NCI-H2227 treated with DMSO at 0.1 percent for 48 hours (cell line): ENCODE measurements at regions not wholly inside any gene's neighbourhood (a gene's known extent, or its start where the extent isn't known, plus 50 kb on each side); places are given as distances from the start of the nearest gene placed in this dataset.

Experiments
- DNase-seq: peaks from one replicate; lab custom pipeline; 2025; lab: John Stamatoyannopoulos, UW

DNA sequence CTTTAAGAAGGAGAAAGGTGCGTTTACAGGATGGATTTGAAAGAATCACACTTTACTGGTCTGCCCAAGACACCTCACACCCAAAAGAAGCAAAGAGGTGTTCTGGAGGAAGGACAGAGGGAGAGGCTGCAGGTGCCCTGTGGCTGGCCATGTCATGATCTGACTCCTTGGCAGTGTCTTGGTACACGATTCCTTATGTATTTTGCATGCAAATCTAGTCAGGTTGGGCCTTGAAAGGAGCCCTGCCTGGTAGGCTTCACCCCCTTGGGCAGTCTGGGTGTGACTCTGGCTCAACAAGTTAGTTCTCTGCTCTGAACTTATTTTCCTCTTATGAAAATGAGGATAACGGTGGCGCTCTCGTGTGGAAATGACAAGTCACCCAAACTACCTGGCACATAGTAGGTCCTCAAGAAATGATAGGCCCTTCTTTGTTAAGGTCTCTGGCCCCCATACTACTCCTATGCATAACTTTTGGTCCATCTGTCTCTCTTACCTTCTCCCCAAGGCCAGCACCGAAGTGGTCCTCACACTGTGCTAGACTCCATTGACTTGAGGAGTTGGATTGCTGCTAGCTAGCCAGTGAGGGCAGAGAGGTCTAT is 212.5 kb downstream of the SEMA6A start:
- DNase-seq: no peak

DNA sequence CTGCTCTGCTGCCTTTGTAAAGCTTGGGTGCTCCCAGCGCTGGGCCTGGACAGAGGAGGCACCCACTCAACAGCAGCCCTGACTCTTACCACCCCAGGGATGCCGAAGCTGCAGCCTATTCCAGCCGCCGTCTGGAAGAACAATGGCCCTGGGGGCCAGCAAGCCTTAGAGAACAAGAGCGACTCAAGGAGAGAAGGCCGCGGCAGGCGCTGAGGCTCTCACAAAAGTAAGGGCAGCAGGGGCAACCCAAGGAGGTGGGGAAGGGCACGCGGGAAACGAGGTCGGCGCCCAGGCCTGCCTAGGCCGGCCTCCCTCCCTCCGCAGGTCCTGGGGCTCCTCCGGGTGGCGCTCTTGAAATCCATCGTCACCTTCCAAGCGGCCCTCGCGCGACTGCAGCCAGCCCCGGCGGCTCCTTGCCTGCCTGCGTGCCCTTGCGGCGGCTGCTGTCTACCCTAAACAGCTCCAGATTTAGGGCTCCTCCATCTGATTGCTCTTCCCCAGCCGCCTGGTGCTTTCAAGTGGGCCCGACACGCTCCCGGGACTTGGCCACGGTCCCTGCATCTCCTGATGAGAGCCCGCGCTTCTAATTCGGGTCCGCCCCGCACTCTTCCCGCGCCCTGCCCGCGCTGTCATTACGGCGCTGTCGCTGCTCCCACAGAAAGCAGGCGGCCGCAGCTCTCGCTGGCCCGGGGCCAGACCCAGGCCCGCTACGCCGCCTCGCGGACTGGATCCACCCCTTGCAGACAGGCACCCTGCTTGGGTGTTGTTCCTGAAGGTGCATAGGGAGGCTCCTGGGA is 213.3 kb downstream of the SEMA6A start:
- DNase-seq: peak; percentile 62

DNA sequence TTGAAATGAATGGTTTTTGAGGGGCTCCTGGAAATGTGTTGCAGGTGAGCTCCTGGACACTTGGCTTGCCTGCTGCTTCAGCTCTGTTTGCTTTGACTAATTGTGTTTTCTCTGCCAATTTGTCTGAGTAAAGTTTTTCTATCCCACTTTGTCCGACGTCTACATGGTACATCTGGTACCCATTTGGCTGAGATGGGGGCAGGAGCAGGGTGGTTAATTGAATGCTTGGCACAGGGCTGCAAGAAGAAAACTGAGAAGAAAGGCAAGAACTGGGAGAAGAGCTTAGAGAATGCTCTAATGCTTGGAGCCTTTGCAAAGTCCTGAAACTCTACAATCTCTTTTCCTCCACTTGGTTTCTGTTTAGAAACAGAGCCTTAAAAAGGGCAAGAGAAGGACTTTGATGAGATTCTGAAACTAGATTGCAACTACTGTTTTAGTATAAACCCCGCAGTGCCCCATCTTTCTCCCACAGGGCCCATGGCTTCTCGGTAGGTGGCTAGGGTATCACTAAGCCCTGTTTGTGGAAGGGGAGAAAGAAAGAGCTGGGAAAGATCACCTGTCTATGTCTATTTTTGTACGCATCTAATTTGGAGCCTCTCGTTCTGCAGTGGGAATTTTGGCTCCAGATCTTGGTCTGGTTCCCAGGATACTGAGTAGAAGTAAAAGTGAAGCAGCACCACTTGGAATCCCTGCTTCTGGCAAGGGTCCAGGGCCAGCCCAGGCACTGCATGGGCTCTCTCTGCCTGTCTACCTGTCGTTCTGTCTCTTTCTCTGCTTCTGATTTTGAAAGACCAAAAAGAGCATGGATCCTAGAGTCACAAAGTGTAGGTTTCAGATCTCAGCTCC is 214.4 kb downstream of the SEMA6A start:
- DNase-seq: no peak

DNA sequence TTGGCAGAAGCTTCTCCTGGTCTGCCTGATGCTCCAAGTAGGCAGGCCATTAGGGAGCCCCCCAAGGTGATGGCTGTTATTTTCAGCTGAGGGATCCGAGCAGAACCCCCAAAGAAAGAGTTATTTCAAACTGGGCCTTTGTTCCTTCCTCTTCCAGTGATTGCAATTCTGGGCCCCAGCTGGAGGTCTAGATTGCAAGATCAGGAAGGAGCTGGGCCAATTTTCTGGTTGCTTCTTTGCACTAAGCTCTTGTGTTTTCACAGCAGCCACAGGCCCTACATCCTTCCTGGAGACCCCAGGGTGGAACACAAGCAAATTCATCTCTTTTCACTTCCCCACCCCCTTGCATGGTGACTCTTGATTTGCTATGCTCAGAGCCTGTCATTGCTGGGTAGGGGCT is 215.0 kb downstream of the SEMA6A start:
- DNase-seq: no peak

DNA sequence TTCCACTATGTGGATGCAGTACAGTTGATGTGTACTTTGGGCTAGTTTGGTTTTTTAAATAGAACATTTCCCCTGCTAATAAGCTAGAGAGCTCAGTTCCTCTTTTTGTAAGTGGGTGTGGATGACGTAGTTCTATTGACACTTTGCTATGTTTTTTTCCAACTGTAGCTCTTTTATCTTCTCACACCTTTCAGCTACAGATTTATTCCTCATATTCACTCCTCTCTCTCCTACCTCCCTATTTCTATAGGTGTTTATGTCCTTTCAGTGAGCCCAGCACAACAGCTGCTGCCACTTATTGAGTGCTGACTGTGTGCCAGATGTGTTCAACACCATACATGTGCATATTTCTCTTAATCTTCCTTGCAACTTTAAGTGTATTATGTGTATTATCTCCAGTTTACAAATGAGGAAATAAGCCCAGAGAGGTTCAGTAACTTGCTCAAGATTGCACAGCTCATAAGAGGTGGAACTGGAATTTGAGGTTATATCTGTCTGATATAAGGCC is 215.7 kb downstream of the SEMA6A start:
- DNase-seq: no peak

DNA sequence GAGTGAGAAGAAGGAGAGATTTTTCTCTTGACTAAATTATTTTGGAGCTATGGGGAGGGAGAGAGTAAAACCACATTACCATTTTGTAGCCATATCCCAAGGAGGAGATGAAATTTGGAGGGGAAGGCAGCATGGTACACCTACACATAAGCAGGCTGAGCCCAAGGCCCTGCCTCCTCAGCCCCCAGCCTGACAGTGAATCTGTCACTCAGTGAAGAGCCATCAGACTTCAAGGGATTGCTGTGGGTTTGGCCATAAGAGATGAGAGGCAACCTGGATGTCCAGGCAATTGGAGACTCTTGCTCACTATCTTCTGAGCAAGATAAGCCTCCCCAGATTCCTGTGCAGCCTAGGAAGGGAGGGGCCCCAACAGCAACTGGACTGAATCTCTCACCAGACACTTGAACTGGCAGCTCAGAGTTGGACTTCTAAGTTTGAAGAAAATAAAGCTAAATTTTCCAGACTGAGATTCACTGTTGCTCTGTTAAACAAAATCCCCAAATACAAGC is 216.6 kb downstream of the SEMA6A start:
- DNase-seq: no peak

DNA sequence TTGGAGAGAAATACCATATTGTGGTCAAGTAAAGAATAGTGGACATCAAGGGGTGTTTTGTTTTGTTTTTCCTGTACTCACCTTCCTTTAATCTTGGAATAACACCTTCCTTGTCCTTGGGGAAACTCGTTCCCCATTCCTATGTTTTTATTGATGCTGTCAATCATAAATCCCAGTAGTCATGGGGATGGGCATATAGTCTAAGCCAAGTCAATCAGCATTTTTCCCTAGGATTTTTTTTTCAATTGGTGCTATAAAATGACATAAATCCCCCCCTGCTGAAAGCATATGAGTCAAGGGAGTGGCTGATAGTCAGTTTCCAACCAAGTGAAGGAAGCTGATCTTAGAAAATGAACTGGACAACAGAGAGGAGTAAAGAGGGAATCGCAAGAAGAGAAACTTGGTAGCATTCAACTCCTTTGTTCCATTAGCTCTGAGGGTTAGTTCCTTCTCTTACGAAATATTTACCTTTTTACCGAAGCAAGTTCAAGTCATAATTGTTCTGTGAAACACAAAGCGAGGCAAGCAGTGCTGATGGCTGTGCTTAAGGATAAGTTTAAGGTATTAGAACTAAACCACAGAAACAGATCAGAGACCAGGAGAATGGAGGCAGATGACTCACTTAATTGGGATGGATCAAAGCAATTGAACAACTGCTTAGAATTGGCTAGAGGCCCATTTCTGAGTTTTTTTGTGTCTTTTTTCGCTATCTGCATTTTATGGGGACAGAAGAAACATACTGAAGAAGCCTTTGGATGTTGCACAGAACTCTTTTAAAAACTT is 218.6 kb downstream of the SEMA6A start:
- no peak for DNase-seq

DNA sequence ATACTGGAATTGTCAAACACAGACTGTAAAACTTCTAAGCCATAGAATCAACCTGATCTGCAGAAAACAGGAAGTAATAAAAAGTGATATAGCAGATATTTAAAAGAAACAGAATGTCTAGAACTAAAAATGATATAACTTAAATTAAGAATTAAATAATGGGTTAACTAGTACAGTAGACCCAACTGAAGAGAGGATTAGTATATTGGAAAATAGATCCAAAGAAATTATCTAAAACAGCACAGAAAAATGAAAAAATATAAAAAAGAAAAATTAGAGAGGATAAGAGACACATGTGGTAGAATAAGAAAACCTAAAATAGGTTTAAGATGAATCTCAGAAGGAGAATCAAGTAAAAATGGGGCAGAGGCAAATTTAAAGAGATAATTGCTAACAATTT is 219.9 kb downstream of the SEMA6A start:
- DNase-seq: no peak

DNA sequence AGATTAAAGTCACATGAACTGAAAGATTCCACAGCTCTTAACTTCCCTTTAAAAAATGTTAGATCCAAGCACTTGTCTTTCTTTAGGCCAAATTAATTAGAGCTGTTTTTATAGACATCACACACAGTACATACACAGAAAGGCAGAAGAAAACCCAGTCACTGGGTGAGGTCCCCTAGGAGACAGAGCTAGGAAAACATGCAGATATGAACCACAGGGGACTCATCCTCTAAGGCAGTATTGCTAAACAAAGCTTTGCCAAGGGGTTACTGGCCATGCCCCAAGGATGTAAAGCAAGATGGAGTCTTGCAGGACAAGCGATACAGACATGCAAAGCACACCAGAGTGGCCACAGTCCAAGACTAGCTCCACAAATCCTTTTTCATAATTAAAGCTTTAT is 227.0 kb downstream of the SEMA6A start:
- DNase-seq: no peak

DNA sequence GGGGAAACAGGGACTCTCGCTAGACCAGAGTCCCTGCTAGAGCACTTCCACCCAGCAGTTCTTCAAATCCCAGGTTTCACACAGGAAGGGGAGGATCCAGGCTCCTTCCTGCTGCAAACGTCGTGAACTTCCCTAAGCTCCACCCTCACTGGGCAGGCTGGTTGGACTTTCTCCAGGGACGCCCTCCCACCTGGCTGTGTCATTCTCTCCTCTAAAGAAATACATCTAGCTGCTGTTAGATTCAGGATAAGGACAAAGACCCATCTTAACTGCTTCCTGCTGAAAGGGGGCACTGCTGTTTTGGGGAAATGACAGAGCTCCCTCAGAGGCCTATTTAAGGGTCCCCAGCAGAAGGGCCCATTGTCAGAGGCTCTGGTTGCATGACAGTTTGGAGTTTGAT is 230.7 kb downstream of the SEMA6A start:
- DNase-seq: no peak
